ENCODE measurements at regions not wholly inside any gene's neighbourhood (a gene's known extent, or its start where the extent isn't known, plus 50 kb on each side); places are given as distances from the start of the nearest gene placed in this dataset.

DNA sequence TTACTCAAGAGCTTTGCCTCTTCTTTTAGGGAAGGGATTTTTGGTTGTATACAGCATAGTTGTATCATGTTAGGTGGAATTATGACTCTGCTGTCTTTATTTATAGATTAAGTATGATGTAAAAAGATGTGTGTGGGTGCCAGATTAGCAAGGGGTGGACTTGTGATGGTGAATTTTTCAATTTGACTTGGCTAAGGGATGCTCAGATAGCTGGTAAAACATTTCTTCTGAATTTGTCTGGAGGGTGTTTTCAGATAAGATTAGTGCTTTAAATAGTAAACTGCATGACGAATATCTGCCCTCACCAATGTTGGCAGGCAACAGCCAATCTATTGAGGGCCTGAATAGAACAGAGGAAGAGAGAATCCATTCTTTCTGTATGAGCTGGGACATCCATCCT lies 173.3 kb upstream of the TNFAIP3 start:
- H3K4me3 Mint-ChIP-seq, result no peak overlapping the region
- Histone ChIP-seq H3K9me3 (ENCODE audit: control insufficient read depth in 2 of 2, low read length in 2 of 2) (no peaks in the 10 kb centered on the region), H3K4me1 (ENCODE audit: control insufficient read depth, insufficient read depth, low read length, poor library complexity, severe bottlenecking) (peaks cover 6% of the 10 kb centered on the region), H3K36me3 (ENCODE audit: control insufficient read depth, insufficient read depth, low read length) (no peaks in the 10 kb centered on the region), H3K27ac (ENCODE audit: insufficient read depth, low read length, poor library complexity, severe bottlenecking) (no peak overlapping the region), H3K27me3 (ENCODE audit: control insufficient read depth, insufficient read depth, low read length) (no peaks in the 10 kb centered on the region), H3K4me3 (ENCODE audit: low read depth, low read length) (no peak overlapping the region)
- H3K27me3 Mint-ChIP-seq, result peaks cover 6% of the 10 kb centered on the region
- ATAC-seq (ENCODE audit: low read depth in 2 of 2) (no peak), DNase-seq (no peak)
- no peaks in the 10 kb centered on the region for H3K36me3 Mint-ChIP-seq
- peaks cover 4 to 13% (median 6%) of the 10 kb centered on the region in 4 donors for H3K4me1 Mint-ChIP-seq
- H3K27ac Mint-ChIP-seq, result peak overlapping the region in 1 of 3 donors; percentile 21
- peaks cover 0 to 1% (median 0%) of the 10 kb centered on the region in 7 donors for H3K9me3 Mint-ChIP-seq

DNA sequence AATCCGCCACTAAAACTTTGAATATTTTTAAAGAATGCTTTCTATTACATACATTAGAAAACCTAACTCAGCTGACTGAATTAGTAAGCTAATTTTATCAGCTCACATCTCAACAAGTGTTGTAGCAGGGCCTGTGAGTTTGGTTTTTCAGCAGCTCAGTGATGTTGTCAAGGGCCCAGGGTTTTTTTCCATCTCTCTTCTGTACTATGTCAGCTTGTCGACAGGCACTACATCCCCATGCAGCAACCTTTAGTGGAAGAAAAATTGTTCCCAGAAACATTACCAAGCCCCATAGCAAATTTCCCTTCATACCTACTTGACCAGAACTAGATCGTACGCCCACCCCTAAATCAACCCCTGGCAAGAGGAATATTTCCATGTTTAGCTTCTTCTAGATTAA lies 170.3 kb upstream of the TNFAIP3 start:
- H3K27me3 Mint-ChIP-seq, result peaks cover 6% of the 10 kb centered on the region
- no peaks in the 10 kb centered on the region for H3K27me3 ChIP-seq (ENCODE audit: control insufficient read depth, insufficient read depth, low read length)
- H3K4me3 Mint-ChIP-seq, result no peak overlapping the region
- no peak for ATAC-seq (ENCODE audit: low read depth in 2 of 2)
- no peak overlapping the region for H3K4me3 ChIP-seq (ENCODE audit: low read depth, low read length)
- DNase-seq, result no peak
- peaks cover 0 to 1% (median 0%) of the 10 kb centered on the region in 7 donors for H3K9me3 Mint-ChIP-seq
- no peak overlapping the region for H3K27ac Mint-ChIP-seq
- H3K36me3 Mint-ChIP-seq, result no peaks in the 10 kb centered on the region
- H3K4me1 Mint-ChIP-seq, result peaks cover 12 to 21% (median 14%) of the 10 kb centered on the region in 4 donors
- no peaks in the 10 kb centered on the region for H3K9me3 ChIP-seq (ENCODE audit: control insufficient read depth in 2 of 2, low read length in 2 of 2)
- peaks cover 10% of the 10 kb centered on the region for H3K4me1 ChIP-seq (ENCODE audit: control insufficient read depth, insufficient read depth, low read length, poor library complexity, severe bottlenecking)
- no peaks in the 10 kb centered on the region for H3K36me3 ChIP-seq (ENCODE audit: control insufficient read depth, insufficient read depth, low read length)
- H3K27ac ChIP-seq (ENCODE audit: insufficient read depth, low read length, poor library complexity, severe bottlenecking), result no peak overlapping the region

DNA sequence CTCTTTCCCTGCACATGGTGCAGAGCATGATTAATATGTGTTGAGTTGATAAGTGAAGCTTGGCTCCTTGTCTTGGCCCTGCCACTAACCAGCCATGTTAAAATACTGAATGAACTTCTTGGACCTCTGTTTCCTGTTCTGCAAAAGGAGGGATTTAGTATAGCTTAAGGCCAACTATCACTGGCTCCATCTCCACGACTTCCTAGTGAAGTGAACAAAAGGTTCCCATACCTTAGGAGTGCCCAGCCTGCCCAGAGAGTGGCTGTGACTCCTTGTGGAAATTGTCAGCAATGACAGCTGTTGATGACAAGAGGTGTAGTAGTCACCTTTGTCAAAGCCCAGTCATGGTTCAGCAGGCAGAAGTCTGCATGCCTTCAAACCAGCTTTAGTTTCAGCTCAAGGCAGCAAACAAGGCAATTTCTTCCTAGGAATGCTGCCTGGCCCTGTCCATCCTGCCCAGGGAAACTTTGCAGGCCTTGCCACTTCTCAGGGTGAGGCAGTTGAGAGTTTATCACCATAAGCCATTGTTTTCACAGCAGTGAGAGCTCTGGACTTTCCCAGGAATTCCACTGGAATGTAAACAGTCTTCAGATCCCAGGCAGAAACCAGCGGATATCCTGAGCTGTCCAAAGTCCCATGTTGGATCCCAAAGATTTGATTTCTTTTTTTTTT lies 169.7 kb upstream of the TNFAIP3 start:
- no peak overlapping the region for H3K27ac Mint-ChIP-seq
- Histone ChIP-seq H3K27me3 (ENCODE audit: control insufficient read depth, insufficient read depth, low read length) (no peaks in the 10 kb centered on the region), H3K4me1 (ENCODE audit: control insufficient read depth, insufficient read depth, low read length, poor library complexity, severe bottlenecking) (peaks cover 10% of the 10 kb centered on the region), H3K4me3 (ENCODE audit: low read depth, low read length) (no peak overlapping the region), H3K27ac (ENCODE audit: insufficient read depth, low read length, poor library complexity, severe bottlenecking) (no peak overlapping the region), H3K36me3 (ENCODE audit: control insufficient read depth, insufficient read depth, low read length) (no peaks in the 10 kb centered on the region), H3K9me3 (ENCODE audit: control insufficient read depth in 2 of 2, low read length in 2 of 2) (no peaks in the 10 kb centered on the region)
- peaks cover 0 to 1% (median 0%) of the 10 kb centered on the region in 7 donors for H3K9me3 Mint-ChIP-seq
- H3K27me3 Mint-ChIP-seq, result peaks cover 6% of the 10 kb centered on the region
- DNase-seq (no peak), ATAC-seq (ENCODE audit: low read depth in 2 of 2) (no peak)
- peaks cover 12 to 21% (median 14%) of the 10 kb centered on the region in 4 donors for H3K4me1 Mint-ChIP-seq
- H3K4me3 Mint-ChIP-seq, result no peak overlapping the region
- H3K36me3 Mint-ChIP-seq, result no peaks in the 10 kb centered on the region

DNA sequence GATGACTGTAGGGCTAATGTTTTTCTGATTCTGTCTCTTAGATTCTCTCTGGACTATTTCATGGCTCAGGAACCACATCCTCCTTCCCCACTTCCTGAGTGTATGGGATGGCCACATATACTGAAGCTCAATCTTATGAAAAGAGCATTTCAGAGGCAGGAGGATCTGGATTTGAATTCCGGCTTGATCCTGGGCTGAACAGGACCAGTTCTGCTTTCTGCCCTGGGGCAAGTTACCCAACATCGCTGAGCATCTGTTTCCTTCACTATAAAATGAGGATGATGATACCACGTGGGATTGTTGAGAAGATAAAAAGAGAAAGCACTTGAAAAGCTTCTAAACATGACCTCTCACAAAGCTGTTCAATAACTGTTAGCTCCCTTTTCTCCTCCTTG lies 168.4 kb upstream of the TNFAIP3 start:
- DNase-seq, result peak in 1 of 3 donors; percentile 49
- Mint-ChIP-seq H3K4me1 (peaks cover 12 to 21% (median 14%) of the 10 kb centered on the region in 4 donors), H3K36me3 (no peaks in the 10 kb centered on the region), H3K27ac (peak overlapping the region in 1 of 3 donors; percentile 15), H3K27me3 (peaks cover 6% of the 10 kb centered on the region), H3K4me3 (peak overlapping the region in 2 of 4 donors; percentile 7 to 17), H3K9me3 (peaks cover 0 to 1% (median 0%) of the 10 kb centered on the region in 7 donors)
- Histone ChIP-seq H3K27ac (ENCODE audit: insufficient read depth, low read length, poor library complexity, severe bottlenecking) (no peak overlapping the region), H3K4me1 (ENCODE audit: control insufficient read depth, insufficient read depth, low read length, poor library complexity, severe bottlenecking) (peaks cover 10% of the 10 kb centered on the region), H3K27me3 (ENCODE audit: control insufficient read depth, insufficient read depth, low read length) (no peaks in the 10 kb centered on the region), H3K9me3 (ENCODE audit: control insufficient read depth in 2 of 2, low read length in 2 of 2) (no peaks in the 10 kb centered on the region), H3K4me3 (ENCODE audit: low read depth, low read length) (peak overlapping the region; percentile 27), H3K36me3 (ENCODE audit: control insufficient read depth, insufficient read depth, low read length) (no peaks in the 10 kb centered on the region)
- peak; percentile 31 to 57 for ATAC-seq (ENCODE audit: low read depth in 2 of 2)

DNA sequence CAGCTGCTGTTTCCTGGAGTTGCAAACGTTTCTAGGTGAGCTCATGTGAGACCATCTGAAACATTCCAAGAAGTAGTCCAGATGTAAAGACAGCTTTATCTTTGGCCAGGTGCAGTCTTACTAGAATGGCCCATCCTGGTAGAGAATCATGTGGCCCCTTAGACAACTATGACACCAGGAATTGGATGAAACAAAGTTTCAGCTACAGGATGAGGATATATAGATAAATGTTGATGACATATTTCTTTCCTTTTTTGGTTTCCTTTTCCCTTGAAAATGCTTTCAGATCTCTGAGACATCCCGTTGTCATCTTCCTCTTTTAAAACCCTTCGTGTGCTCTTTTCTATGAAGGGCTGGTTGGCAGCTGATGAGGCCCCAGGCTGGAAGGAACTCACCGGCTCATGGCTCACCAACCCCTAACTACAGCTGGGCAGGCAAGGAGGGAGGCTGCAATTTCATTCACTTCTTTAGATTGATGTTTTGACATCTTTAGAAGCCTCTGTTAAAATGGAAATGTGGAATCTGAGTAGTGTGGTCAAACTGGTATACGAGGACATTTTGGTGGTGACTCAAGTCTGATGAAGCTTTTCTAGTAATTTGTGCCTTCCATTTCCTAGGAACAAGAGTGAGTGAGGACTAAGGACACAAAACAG lies 167.9 kb upstream of the TNFAIP3 start:
- H3K27ac ChIP-seq (ENCODE audit: insufficient read depth, low read length, poor library complexity, severe bottlenecking), result no peak overlapping the region

DNA sequence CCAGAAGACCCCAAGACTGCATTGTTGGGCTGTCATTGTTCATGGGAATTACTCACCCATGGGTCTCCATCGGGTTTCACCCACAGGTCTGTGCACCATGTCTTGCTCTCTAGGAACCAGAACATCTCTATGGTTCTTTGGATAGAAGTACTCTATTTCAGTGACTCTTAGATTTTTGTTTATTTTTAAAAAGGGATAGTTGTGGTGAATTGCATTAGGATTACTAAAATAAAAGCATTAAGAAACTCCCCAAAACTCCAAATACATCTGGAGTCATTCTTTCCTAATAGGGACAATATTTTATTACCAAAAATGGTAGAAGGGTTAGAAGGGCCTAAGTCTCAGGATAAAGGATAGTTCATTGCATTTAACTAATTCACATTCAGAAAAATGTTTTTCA lies 166.9 kb upstream of the TNFAIP3 start:
- H3K4me1 ChIP-seq (ENCODE audit: control insufficient read depth, insufficient read depth, low read length, poor library complexity, severe bottlenecking), result peaks cover 10% of the 10 kb centered on the region
- Mint-ChIP-seq H3K9me3 (peaks cover 0 to 1% (median 0%) of the 10 kb centered on the region in 7 donors), H3K27ac (no peak overlapping the region), H3K36me3 (no peaks in the 10 kb centered on the region), H3K27me3 (peaks cover 6% of the 10 kb centered on the region), H3K4me1 (peaks cover 13 to 24% (median 15%) of the 10 kb centered on the region in 4 donors), H3K4me3 (no peak overlapping the region)
- no peak for DNase-seq
- H3K27me3 ChIP-seq (ENCODE audit: control insufficient read depth, insufficient read depth, low read length), result no peaks in the 10 kb centered on the region
- no peaks in the 10 kb centered on the region for H3K36me3 ChIP-seq (ENCODE audit: control insufficient read depth, insufficient read depth, low read length)
- no peaks in the 10 kb centered on the region for H3K9me3 ChIP-seq (ENCODE audit: control insufficient read depth in 2 of 2, low read length in 2 of 2)
- no peak overlapping the region for H3K27ac ChIP-seq (ENCODE audit: insufficient read depth, low read length, poor library complexity, severe bottlenecking)
- no peak overlapping the region for H3K4me3 ChIP-seq (ENCODE audit: low read depth, low read length)
- no peak for ATAC-seq (ENCODE audit: low read depth in 2 of 2)

More for the DNA sequence above, 167.9 kb upstream of the TNFAIP3 start:
- no peaks in the 10 kb centered on the region for H3K36me3 ChIP-seq (ENCODE audit: control insufficient read depth, insufficient read depth, low read length)
- Mint-ChIP-seq H3K36me3 (no peaks in the 10 kb centered on the region), H3K4me3 (peak overlapping the region in 1 of 4 donors; percentile 46), H3K4me1 (peaks cover 12 to 21% (median 14%) of the 10 kb centered on the region in 4 donors), H3K27ac (peak overlapping the region; percentile 15 to 86 (median 44)), H3K27me3 (peaks cover 6% of the 10 kb centered on the region), H3K9me3 (peaks cover 0 to 1% (median 0%) of the 10 kb centered on the region in 7 donors)
- H3K4me3 ChIP-seq (ENCODE audit: low read depth, low read length), result peak overlapping the region; percentile 27
- H3K9me3 ChIP-seq (ENCODE audit: control insufficient read depth in 2 of 2, low read length in 2 of 2), result no peaks in the 10 kb centered on the region
- ATAC-seq (ENCODE audit: low read depth in 2 of 2), result peak; percentile 31 to 37
- H3K27me3 ChIP-seq (ENCODE audit: control insufficient read depth, insufficient read depth, low read length), result no peaks in the 10 kb centered on the region
- peak in 1 of 3 donors; percentile 57 for DNase-seq
- H3K4me1 ChIP-seq (ENCODE audit: control insufficient read depth, insufficient read depth, low read length, poor library complexity, severe bottlenecking), result peaks cover 10% of the 10 kb centered on the region

DNA sequence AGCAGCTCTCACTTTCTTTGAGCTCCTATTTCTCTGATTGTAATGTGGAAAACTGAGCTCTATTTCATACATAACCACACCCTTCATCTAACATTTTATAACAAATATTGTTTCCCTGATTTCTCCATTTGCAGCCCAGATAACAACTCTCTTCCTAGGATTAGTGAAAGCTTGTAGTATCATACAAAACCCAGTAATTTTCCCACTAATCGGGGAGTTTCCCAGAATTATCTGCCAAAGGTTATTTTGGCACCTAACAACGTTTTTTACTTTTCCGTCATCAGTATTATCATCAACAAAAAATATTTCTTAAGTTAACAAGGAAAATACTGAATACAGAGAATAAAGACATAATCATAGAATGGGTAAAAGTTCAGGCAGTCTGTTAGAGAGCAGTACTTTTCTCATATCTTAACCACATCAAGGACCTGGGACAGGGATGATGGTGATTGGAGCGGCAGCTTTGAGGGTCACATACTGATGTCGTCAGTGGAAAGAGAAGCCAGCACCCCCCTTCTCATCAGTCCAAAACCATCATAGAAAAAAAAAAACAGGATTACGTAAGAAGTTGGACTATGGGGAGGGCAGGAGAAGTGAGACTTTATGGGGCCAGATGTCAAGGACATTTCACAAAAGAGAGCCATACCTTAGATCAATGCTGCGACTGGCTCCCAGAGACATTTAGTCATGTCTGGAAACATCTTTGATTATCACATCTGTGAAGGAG lies 166.1 kb upstream of the TNFAIP3 start:
- Mint-ChIP-seq H3K27me3 (no peaks in the 10 kb centered on the region), H3K27ac (peak overlapping the region in 1 of 3 donors; percentile 54), H3K36me3 (no peaks in the 10 kb centered on the region), H3K9me3 (no peaks in the 10 kb centered on the region), H3K4me3 (no peak overlapping the region), H3K4me1 (peaks cover 18 to 31% (median 22%) of the 10 kb centered on the region in 4 donors)
- no peak for ATAC-seq (ENCODE audit: low read depth in 2 of 2)
- DNase-seq, result no peak
- Histone ChIP-seq H3K4me3 (ENCODE audit: low read depth, low read length) (no peak overlapping the region), H3K27me3 (ENCODE audit: control insufficient read depth, insufficient read depth, low read length) (no peaks in the 10 kb centered on the region), H3K36me3 (ENCODE audit: control insufficient read depth, insufficient read depth, low read length) (no peaks in the 10 kb centered on the region), H3K9me3 (ENCODE audit: control insufficient read depth in 2 of 2, low read length in 2 of 2) (no peaks in the 10 kb centered on the region), H3K27ac (ENCODE audit: insufficient read depth, low read length, poor library complexity, severe bottlenecking) (no peak overlapping the region), H3K4me1 (ENCODE audit: control insufficient read depth, insufficient read depth, low read length, poor library complexity, severe bottlenecking) (peaks cover 16% of the 10 kb centered on the region)
